GM18505 (cell line): ENCODE measurements at regions not wholly inside any gene's neighbourhood (a gene's known extent, or its start where the extent isn't known, plus 50 kb on each side); places are given as distances from the start of the nearest gene placed in this dataset.

Experiments
- ATAC-seq: cut with Tn5 transposase; IDR thresholded peaks from one replicate; pipeline ENCODE4 v1.9.1; 2021; ENCODE audit not compliant: unreplicated experiment
- POLR2A ChIP-seq: IDR thresholded peaks from 4 replicates; pipeline ENCODE4 v1.6.1; 2011; ENCODE audit warnings: borderline replicate concordance; ENCODE audit not compliant: insufficient read depth, insufficient read length; ENCODE audit errors: extremely low read depth

GRCh38 chr13:64553411-64554129 is 2676.6 kb downstream of the PCDH9 start:
- TF ChIP-seq POLR2A, result no peak
- no peak for ATAC-seq

DNA sequence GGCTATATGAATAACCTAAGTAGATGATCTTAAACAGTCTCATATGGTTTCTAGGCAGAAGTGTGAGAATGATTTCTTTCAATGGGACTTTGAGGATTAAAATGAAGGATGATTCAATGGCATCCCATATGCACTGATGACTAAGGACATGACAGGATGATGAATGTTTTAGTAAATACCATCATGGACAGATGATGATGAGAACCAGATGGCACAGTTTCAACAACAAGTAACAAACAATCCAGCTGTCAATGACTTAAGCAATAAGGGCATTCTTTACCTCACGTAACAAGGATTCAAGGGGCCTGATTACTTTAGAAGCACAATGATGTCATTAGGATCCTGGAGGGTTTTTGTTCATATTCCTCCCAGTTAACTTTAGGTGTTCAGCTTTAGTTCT is 2678.4 kb downstream of the PCDH9 start:
- no peak for TF ChIP-seq POLR2A
- no peak for ATAC-seq

- ATAC-seq, result no peak
- TF ChIP-seq POLR2A, result no peak
Observed at GRCh38 chr13:64546371-64546770, 2683.8 kb downstream of the PCDH9 start.

GRCh38 chr13:64540976-64541375 is 2689.2 kb downstream of the PCDH9 start:
- TF ChIP-seq POLR2A, result no peak
- no peak for ATAC-seq

GRCh38 chr13:64540468-64540867 is 2689.7 kb downstream of the PCDH9 start:
- TF ChIP-seq POLR2A, result no peak
- ATAC-seq, result no peak

- no peak for TF ChIP-seq POLR2A
- ATAC-seq, result no peak
Observed at GRCh38 chr13:64538711-64539110, 2691.4 kb downstream of the PCDH9 start.

GRCh38 chr13:64534302-64534701 is 2695.8 kb downstream of the PCDH9 start:
- ATAC-seq, result no peak
- TF ChIP-seq POLR2A, result no peak

GRCh38 chr13:64531400-64531799 is 2698.7 kb downstream of the PCDH9 start:
- ATAC-seq, result no peak
- TF ChIP-seq POLR2A, result no peak

- no peak for ATAC-seq
- TF ChIP-seq POLR2A, result no peak
Observed at GRCh38 chr13:64529874-64530485, 2700.2 kb downstream of the PCDH9 start.

DNA sequence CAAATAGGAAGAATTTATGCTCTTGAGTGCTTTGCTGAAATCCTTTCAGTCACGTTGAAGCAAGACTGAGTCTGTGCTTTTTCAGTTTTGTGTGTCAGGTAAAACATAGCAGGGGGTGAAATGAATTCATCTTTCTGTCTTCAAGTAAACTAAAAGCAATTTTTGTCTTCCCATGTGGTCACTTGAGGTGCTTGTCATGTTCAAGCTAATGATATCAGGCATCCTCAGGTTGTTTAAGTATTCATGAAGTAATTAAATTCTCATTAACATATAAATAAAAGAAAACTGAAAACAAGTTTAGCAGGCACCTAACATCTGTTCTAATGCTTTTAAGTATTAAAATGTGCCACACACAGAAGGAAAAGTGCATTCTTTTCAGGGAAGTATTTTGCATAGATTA is 2701.3 kb downstream of the PCDH9 start:
- TF ChIP-seq POLR2A, result no peak

GRCh38 chr13:64527561-64527960 is 2702.6 kb downstream of the PCDH9 start:
- TF ChIP-seq POLR2A, result no peak
- no peak for ATAC-seq

More for the DNA sequence above, 2701.3 kb downstream of the PCDH9 start:
- no peak for ATAC-seq

GRCh38 chr13:64525687-64526086 is 2704.4 kb downstream of the PCDH9 start:
- ATAC-seq, result no peak
- no peak for TF ChIP-seq POLR2A

GRCh38 chr13:64510747-64511146 is 2719.4 kb downstream of the PCDH9 start:
- no peak for ATAC-seq
- TF ChIP-seq POLR2A, result no peak

DNA sequence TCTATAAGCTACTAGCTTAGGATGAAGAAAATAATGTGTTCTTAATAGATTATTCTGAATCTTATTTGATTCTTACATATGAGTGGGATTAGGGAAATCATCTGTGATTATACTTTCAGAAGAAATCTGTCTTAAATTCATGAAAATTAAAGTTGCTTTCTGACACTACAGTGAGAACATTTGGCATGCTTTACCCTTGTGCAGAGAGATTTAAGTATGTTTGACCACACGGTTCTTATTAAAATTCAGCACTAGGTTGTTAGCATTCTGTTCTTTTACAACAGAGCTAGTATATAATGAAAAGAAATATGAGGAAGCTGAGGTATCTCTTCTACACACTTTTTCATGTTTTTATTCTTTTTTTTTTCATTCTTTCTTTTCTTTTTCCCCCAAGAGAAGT is 2723.9 kb downstream of the PCDH9 start:
- no peak for ATAC-seq
- TF ChIP-seq POLR2A, result no peak
